Keratinocyte (primary cell): ENCODE measurements at regions not wholly inside any gene's neighbourhood (a gene's known extent, or its start where the extent isn't known, plus 50 kb on each side); places are given as distances from the start of the nearest gene placed in this dataset.
"Not testable (repeated sequence)": the region's sequence is repeated elsewhere in the genome, so short reads cannot be mapped to it uniquely, and the experiment has no call there.

Experiments
- DNase-seq: peaks from one replicate; pipeline ENCODE4 v3.0.0-alpha.2; 2011; ENCODE audit warnings: low read depth, missing footprints, low spot score
- FAIRE-seq: peaks from 2 replicates; lab custom pipeline; 2011; peaks lifted over from hg19 to GRCh38; lab: Jason Lieb, UNC
- H2AFZ ChIP-seq: 2 replicates; pipeline ENCODE4 v1.6.0; 2012; ENCODE audit warnings: low read length, control low read depth, inconsistent platforms; ENCODE audit not compliant: control insufficient read depth
- H3K27ac ChIP-seq: 2 replicates; pipeline ENCODE4 v1.5.1; 2011; ENCODE audit warnings: low read length; ENCODE audit not compliant: control insufficient read depth, insufficient read depth
- H3K27me3 ChIP-seq: 3 replicates; pipeline ENCODE4 v1.6.0; 2011; ENCODE audit warnings: low read length; ENCODE audit not compliant: control insufficient read depth, insufficient read depth; ENCODE audit errors: extremely low read depth
- H3K36me3 ChIP-seq, 2 experiments: 2 replicates in 1 of 2; 3 replicates in 1 of 2; pipeline ENCODE4 v1.5.1; 2011; ENCODE audit warnings: low read length in 2 of 2, mild to moderate bottlenecking in 1 of 2; ENCODE audit not compliant: control insufficient read depth in 2 of 2, insufficient read depth in 2 of 2; ENCODE audit errors: extremely low read depth in 1 of 2
- H3K4me1 ChIP-seq: 3 replicates; pipeline ENCODE4 v1.5.1; 2011; ENCODE audit warnings: low read length; ENCODE audit not compliant: control insufficient read depth, insufficient read depth; ENCODE audit errors: extremely low read depth
- H3K4me2 ChIP-seq: 3 replicates; pipeline ENCODE4 v1.6.0; 2011; ENCODE audit warnings: low read depth, low read length; ENCODE audit not compliant: control insufficient read depth, insufficient read depth; ENCODE audit errors: extremely low read depth
- H3K4me3 ChIP-seq, 3 experiments: fragments of 200-600 bp in 1 of 3; sonication (generic) in 1 of 3; 2 replicates in 2 of 3; 3 replicates in 1 of 3; pipeline ENCODE4 v1.5.1; 2011 to 2016; ENCODE audit warnings: low read length in 3 of 3, mild to moderate bottlenecking in 3 of 3, control low read depth in 2 of 3, inconsistent platforms in 1 of 3, low read depth in 1 of 3, mixed read lengths in 1 of 3, mixed run types in 1 of 3, moderate library complexity in 1 of 3; ENCODE audit not compliant: control insufficient read depth in 2 of 3, insufficient read depth in 2 of 3; ENCODE audit errors: extremely low read depth in 1 of 3
- H3K79me2 ChIP-seq: 2 replicates; pipeline ENCODE4 v1.6.0; 2012; ENCODE audit warnings: low read length; ENCODE audit not compliant: control insufficient read depth, insufficient read depth
- H3K9ac ChIP-seq: 3 replicates; pipeline ENCODE4 v1.6.0; 2011; ENCODE audit warnings: low read length; ENCODE audit not compliant: control insufficient read depth, insufficient read depth; ENCODE audit errors: extremely low read depth
- H3K9me1 ChIP-seq: 3 replicates; pipeline ENCODE4 v1.6.0; 2011; ENCODE audit warnings: low read length; ENCODE audit not compliant: control insufficient read depth, insufficient read depth; ENCODE audit errors: extremely low read depth
- H3K9me3 ChIP-seq: 2 replicates; pipeline ENCODE4 v1.5.1; 2012; ENCODE audit warnings: low read depth, low read length; ENCODE audit not compliant: control insufficient read depth
- H4K20me1 ChIP-seq: 3 replicates; pipeline ENCODE4 v1.6.0; 2011; ENCODE audit warnings: low read length; ENCODE audit not compliant: control insufficient read depth, insufficient read depth; ENCODE audit errors: extremely low read depth
- CTCF ChIP-seq, 3 experiments: IDR thresholded peaks in 1 of 3; conservative IDR thresholded peaks in 1 of 3; optimal IDR thresholded peaks in 1 of 3; 2 replicates in 2 of 3; 3 replicates in 1 of 3; pipeline versions ENCODE3 to v1.5.1; 2011; ENCODE audit warnings: low read length in 3 of 3, mild to moderate bottlenecking in 3 of 3, moderate library complexity in 2 of 3, control low read depth in 1 of 3, inconsistent platforms in 1 of 3; ENCODE audit not compliant: insufficient read depth in 2 of 3; ENCODE audit errors: extremely low read depth in 1 of 3
- EZH2 ChIP-seq: IDR thresholded peaks from one replicate; pipeline ENCODE4 v1.6.1; 2012; ENCODE audit warnings: inconsistent platforms, mild to moderate bottlenecking, low read length, moderate library complexity
- dilution Hi-C: fragments of 300-500 bp; cut with MboI; formaldehyde crosslinking; loops from one replicate; pipeline ENCODE4 v1.7.0; 2020; ENCODE audit warnings: low sequenced_read_pairs; ENCODE audit not compliant: extremely low pct_ligation_motif_present

- DNase-seq (no peak), FAIRE-seq (no peak)
- Histone ChIP-seq H3K27ac (no peak overlapping the region), H3K4me1 (no peaks in the 10 kb centered on the region), H2AFZ (no peak overlapping the region), H3K9me3 (no peaks in the 10 kb centered on the region), H3K9me1 (no peaks in the 10 kb centered on the region), H3K4me3 (no peak overlapping the region), H3K9ac (no peak overlapping the region), H4K20me1 (no peaks in the 10 kb centered on the region), H3K27me3 (no peaks in the 10 kb centered on the region), H3K36me3 (no peaks in the 10 kb centered on the region), H3K4me2 (no peak overlapping the region), H3K79me2 (no peaks in the 10 kb centered on the region)
- no peak for TF ChIP-seq CTCF (optimal IDR thresholded peaks at IDR 0.05 in 1 of 3, IDR thresholded peaks at IDR 0.05 in 1 of 3, conservative IDR thresholded peaks at IDR 0.05 in 1 of 3; ENCODE audit: extremely low read depth in 1 of 3, insufficient read depth in 2 of 3, low read length in 3 of 3)
- no peak for TF ChIP-seq EZH2
- dilution Hi-C loops: no loop called here
Observed at GRCh38 chr10:65183236-65183635, 1662.0 kb downstream of the REEP3 start.

GRCh38 chr10:65186668-65187067, 1665.5 kb downstream of the REEP3 start:
- H3K27ac ChIP-seq, H3K27me3 ChIP-seq, H3K4me1 ChIP-seq, DNase-seq, H3K9ac ChIP-seq, H4K20me1 ChIP-seq, H3K4me3 ChIP-seq, FAIRE-seq, H3K36me3 ChIP-seq, H2AFZ ChIP-seq, dilution Hi-C loops, H3K4me2 ChIP-seq, H3K79me2 ChIP-seq, H3K9me1 ChIP-seq, H3K9me3 ChIP-seq: not testable (repeated sequence)

- Histone ChIP-seq H3K79me2 (no peaks in the 10 kb centered on the region), H3K4me2 (no peak overlapping the region), H3K4me1 (no peaks in the 10 kb centered on the region), H3K27ac (no peak overlapping the region), H3K36me3 (no peaks in the 10 kb centered on the region), H2AFZ (no peak overlapping the region), H3K9me1 (no peaks in the 10 kb centered on the region), H3K4me3 (no peak overlapping the region), H3K27me3 (no peaks in the 10 kb centered on the region), H4K20me1 (no peaks in the 10 kb centered on the region), H3K9me3 (no peaks in the 10 kb centered on the region), H3K9ac (no peak overlapping the region)
- dilution Hi-C loops: no loop called here
- TF ChIP-seq CTCF (optimal IDR thresholded peaks at IDR 0.05 in 1 of 3, IDR thresholded peaks at IDR 0.05 in 1 of 3, conservative IDR thresholded peaks at IDR 0.05 in 1 of 3; ENCODE audit: extremely low read depth in 1 of 3, insufficient read depth in 2 of 3, low read length in 3 of 3): no peak
- TF ChIP-seq EZH2: no peak
- FAIRE-seq (no peak), DNase-seq (no peak)
Observed at GRCh38 chr10:65194126-65194525, 1672.9 kb downstream of the REEP3 start.
